Stimulated activated memory B cell treated with anti-CD40 and anti-IgM and Interleukin-4, amounts not matched to agents 10 μg/mL and 1 μg/mL and 100 μg/mL, for 72 hours (primary cell): ENCODE measurements at regions not wholly inside any gene's neighbourhood (a gene's known extent, or its start where the extent isn't known, plus 50 kb on each side); places are given as distances from the start of the nearest gene placed in this dataset.
"Not testable (repeated sequence)": the region's sequence is repeated elsewhere in the genome, so short reads cannot be mapped to it uniquely, and the experiment has no call there.

Source experiments
- ATAC-seq: fragments of 150-1000 bp; cut with Tn5 transposase; 2 replicates; pipeline ENCODE4 v1.10.0; 2021
- H3K27ac Mint-ChIP-seq: one replicate; pipeline ENCODE4 v1.8.0; 2022; ENCODE audit warnings: mild to moderate bottlenecking, mixed read lengths
- H3K27me3 Mint-ChIP-seq: one replicate; pipeline ENCODE4 v1.8.0; 2022; ENCODE audit warnings: mixed read lengths
- H3K36me3 Mint-ChIP-seq: one replicate; pipeline ENCODE4 v1.8.0; 2022; ENCODE audit warnings: mixed read lengths
- H3K4me1 Mint-ChIP-seq: one replicate; pipeline ENCODE4 v1.8.0; 2022; ENCODE audit warnings: mixed read lengths
- H3K4me3 Mint-ChIP-seq: one replicate; pipeline ENCODE4 v1.8.0; 2022; ENCODE audit warnings: mild to moderate bottlenecking, moderate library complexity, mixed read lengths
- H3K9me3 Mint-ChIP-seq: one replicate; pipeline ENCODE4 v1.8.0; 2022; ENCODE audit warnings: mixed read lengths

DNA sequence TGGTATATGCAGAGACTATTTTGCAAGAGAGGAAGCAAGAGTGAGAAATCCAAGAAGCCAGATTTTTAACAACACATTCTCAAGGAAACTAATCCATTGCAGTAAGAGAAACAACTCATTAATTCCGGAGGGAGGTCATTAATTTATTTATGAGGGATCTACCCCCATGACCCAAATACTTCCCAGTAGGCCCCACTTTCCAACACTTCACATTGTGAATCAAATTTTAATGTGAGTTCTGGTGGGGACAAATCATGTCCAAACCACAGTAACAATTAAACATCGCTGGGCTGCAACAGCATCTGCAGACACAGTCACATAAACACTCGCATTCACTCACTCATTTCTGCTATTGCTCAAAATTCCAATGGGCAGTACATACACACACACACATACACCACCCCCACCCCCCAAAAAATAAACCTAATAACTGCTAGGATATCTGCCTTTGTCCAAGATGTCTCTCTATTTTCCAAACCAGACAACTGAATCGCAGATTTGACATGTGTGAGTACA, 1483.7 kb downstream of the PCDH9 start:
- Mint-ChIP-seq H3K4me3 (no peak overlapping the region), H3K27me3 (no peaks in the 10 kb centered on the region), H3K27ac (no peak overlapping the region), H3K4me1 (no peaks in the 10 kb centered on the region), H3K36me3 (no peaks in the 10 kb centered on the region), H3K9me3 (peaks cover 4% of the 10 kb centered on the region)
- no peak for ATAC-seq

DNA sequence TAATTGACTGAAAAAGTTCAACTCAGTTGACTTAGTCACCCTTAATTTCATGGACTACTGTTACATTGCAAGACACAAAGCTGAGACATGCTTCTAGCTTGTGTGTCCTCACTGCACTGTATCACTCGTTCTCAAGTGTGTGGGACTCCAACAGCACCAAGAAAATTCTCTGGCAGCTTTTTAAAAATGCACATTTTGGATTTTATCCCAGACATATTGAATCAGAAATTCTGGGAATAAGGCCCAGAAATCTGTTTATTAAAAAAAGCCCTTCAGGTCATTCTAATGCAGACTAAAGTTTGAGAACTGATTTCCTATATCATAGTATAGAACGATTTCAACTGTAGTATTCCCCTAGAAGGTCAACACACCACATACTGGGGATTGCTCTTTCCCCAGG, 1485.3 kb downstream of the PCDH9 start:
- ATAC-seq, result no peak

DNA sequence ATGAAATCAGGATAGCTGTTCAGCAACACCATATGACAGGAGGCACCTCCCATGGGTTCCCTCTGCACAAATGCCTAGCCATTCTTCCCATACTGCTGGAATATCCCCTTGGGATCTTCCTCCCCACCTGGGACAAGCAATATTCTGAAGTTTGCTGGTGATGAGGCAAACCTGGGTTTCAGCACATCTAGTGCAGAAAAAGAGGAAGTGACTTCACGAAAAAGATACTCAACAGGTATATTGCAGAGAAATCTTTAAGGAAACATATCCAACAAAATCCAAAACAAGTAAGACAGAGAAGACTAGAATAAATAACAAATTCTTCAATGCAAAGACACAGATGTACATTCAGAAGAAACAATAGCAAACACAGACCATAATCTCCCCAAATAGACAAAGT, 1497.0 kb downstream of the PCDH9 start:
- H3K4me1 Mint-ChIP-seq, result no peaks in the 10 kb centered on the region
- no peak for ATAC-seq

More for the DNA sequence above, 1485.3 kb downstream of the PCDH9 start:
- no peaks in the 10 kb centered on the region for H3K27me3 Mint-ChIP-seq
- no peak overlapping the region for H3K4me3 Mint-ChIP-seq
- H3K4me1 Mint-ChIP-seq, result no peaks in the 10 kb centered on the region
- H3K27ac Mint-ChIP-seq, result no peak overlapping the region
- H3K36me3 Mint-ChIP-seq, result no peaks in the 10 kb centered on the region
- H3K9me3 Mint-ChIP-seq, result peaks cover 3% of the 10 kb centered on the region

DNA sequence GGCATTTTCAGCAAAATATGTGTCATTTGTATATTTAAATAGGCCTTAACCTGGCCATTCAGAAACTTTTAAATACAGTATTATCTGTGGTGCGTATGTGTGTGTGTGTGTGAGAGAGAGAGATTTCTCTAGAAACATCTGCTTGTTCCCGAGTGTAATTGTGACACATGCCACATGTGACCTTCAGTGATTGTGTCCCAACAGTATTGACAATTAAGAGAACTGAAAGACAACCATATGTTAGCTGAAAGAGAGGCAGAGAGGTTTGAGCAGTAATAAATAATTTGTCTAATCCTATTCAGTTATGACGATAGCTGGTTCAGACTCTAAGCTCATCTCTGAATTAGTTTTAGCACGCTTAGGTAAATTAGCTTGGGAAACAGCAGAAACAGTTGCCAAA, 1503.1 kb downstream of the PCDH9 start:
- Mint-ChIP-seq H3K27me3 (no peaks in the 10 kb centered on the region), H3K27ac (no peak overlapping the region), H3K4me1 (no peaks in the 10 kb centered on the region), H3K9me3 (peaks cover 5% of the 10 kb centered on the region), H3K4me3 (no peak overlapping the region), H3K36me3 (no peaks in the 10 kb centered on the region)
- ATAC-seq, result no peak

More for the DNA sequence above, 1497.0 kb downstream of the PCDH9 start:
- H3K27me3 Mint-ChIP-seq, result no peaks in the 10 kb centered on the region
- H3K36me3 Mint-ChIP-seq, result no peaks in the 10 kb centered on the region
- H3K27ac Mint-ChIP-seq, result no peak overlapping the region
- H3K9me3 Mint-ChIP-seq, result peaks cover 23% of the 10 kb centered on the region
- no peak overlapping the region for H3K4me3 Mint-ChIP-seq

DNA sequence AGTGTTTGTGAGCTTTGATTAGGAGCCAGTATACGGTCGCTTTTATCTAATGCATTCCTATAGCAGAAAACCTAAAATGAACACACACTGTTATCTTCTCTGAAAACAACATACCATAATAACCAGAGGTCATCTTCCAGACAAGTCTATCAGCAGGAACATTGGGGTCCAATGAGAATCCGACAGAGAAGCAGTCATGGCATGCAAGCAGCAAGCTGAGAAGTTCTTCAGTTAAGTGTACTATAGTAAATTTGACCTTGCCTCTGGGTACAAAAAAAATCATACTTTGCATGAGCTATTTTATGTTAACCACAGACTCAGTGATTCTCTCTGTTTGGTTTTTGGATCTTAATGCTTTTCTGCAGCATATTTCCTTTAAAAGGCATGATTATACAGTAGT, 1505.1 kb downstream of the PCDH9 start:
- Mint-ChIP-seq H3K4me1 (no peaks in the 10 kb centered on the region), H3K27ac (no peak overlapping the region), H3K9me3 (peaks cover 2% of the 10 kb centered on the region), H3K27me3 (no peaks in the 10 kb centered on the region), H3K4me3 (no peak overlapping the region), H3K36me3 (no peaks in the 10 kb centered on the region)
- ATAC-seq, result no peak

DNA sequence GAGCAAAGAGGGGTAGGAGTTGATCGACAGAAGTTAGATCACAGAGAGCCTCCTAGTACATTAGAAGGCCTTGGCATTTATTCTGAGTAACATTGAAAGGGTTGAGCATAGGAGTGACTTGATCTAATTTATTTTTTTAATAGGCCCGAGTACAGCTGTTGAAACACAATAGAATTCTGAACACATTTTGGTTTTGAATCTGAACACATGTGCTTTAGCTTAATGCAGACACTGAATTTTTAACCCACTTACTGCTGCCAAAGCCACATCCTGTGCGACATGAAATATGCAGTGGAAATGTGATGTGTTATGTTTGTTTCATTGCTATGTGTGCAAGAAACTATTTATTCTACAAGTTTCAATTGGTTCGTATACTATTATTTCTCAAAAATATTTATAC, 1505.9 kb downstream of the PCDH9 start:
- ATAC-seq, result no peak
- Mint-ChIP-seq H3K4me1 (no peaks in the 10 kb centered on the region), H3K27ac (no peak overlapping the region), H3K36me3 (no peaks in the 10 kb centered on the region), H3K4me3 (no peak overlapping the region), H3K27me3 (no peaks in the 10 kb centered on the region), H3K9me3 (peaks cover 2% of the 10 kb centered on the region)

DNA sequence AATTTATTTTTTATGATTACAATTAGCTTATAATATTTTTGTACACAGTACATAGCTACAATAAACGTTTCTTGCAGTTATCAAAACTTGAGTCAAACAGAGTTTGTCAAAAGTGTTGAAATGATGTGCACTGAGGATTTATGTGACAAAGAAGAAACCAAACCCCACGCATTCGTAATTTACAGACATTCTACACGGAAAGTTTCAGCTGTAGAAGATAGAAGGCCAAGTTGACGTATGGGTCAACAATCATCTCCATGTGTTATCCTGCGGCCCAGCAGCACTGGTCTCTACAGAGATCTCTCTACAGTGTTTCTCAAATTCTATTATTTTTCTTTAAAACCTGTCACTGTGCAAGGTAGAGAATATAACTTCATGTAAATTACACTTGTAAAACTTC, 1507.6 kb downstream of the PCDH9 start:
- no peaks in the 10 kb centered on the region for H3K4me1 Mint-ChIP-seq
- no peaks in the 10 kb centered on the region for H3K36me3 Mint-ChIP-seq
- ATAC-seq, result no peak
- H3K9me3 Mint-ChIP-seq, result peaks cover 2% of the 10 kb centered on the region
- H3K27ac Mint-ChIP-seq, result no peak overlapping the region
- H3K27me3 Mint-ChIP-seq, result no peaks in the 10 kb centered on the region
- H3K4me3 Mint-ChIP-seq, result no peak overlapping the region

DNA sequence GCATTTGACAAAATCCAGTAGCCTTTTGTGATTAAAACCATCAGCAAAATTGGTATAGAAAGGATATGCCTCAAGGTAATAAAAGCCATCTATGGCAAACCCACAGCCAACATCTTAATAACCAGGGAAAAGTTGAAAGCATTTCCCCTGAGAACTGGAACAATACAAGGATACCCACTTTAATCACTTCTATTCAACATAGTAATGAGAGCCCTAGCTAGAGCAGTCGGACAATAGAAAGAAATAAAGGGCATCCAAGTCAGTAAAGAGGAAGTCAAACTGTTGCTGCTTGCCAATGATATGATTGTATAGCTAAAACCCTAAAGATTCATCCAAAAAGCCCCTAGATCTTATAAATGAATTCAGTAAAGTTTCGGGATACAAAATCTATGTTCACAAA, 1510.3 kb downstream of the PCDH9 start:
- no peaks in the 10 kb centered on the region for H3K36me3 Mint-ChIP-seq
- H3K4me1 Mint-ChIP-seq, result no peaks in the 10 kb centered on the region
- H3K9me3 Mint-ChIP-seq, result peaks cover 2% of the 10 kb centered on the region
- no peaks in the 10 kb centered on the region for H3K27me3 Mint-ChIP-seq
- no peak overlapping the region for H3K4me3 Mint-ChIP-seq
- no peak overlapping the region for H3K27ac Mint-ChIP-seq
- ATAC-seq, result no peak

DNA sequence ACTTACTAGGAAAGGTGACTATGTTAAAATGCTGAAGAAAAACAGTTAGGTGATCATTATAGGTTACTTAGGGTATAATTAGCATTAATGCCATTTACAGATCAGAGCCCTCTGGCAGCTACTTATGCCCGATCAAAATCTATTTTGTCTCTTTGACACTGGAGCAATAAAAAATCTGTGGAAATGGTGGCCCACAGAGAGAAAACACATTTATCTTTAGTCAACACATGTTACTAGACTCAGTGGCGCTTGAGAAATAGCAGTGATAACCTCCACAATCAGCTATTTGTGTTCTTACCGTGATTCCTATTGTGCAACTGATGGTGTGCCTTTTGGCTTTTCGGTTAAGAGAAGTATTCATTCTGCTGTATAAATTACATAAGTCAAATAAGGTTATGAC, 1519.6 kb downstream of the PCDH9 start:
- no peak for ATAC-seq
- no peak overlapping the region for H3K4me3 Mint-ChIP-seq
- H3K27me3 Mint-ChIP-seq, result no peaks in the 10 kb centered on the region
- no peak overlapping the region for H3K27ac Mint-ChIP-seq
- H3K9me3 Mint-ChIP-seq, result no peaks in the 10 kb centered on the region
- H3K36me3 Mint-ChIP-seq, result no peaks in the 10 kb centered on the region
- H3K4me1 Mint-ChIP-seq, result no peaks in the 10 kb centered on the region

DNA sequence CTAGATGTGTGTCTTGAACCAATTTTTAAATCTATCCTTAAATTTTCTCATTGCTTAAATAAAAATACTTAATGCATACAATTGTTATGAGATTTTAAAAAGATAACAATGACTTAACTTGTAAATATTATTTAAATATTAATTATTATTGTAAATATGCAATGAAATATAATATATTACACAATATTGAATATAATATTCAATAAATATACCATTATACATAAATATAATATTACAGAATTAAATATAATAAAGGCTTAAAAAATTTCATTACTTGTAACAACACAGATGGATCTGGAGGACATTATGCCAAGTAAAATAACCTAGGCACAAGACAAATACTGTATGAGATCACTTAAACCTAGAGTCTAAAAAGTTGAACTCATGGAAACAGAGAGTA, 1532.3 kb downstream of the PCDH9 start:
- Mint-ChIP-seq H3K36me3 (no peaks in the 10 kb centered on the region), H3K9me3 (peaks cover 6% of the 10 kb centered on the region), H3K4me3 (no peak overlapping the region), H3K27ac (no peak overlapping the region), H3K4me1 (no peaks in the 10 kb centered on the region), H3K27me3 (no peaks in the 10 kb centered on the region)
- no peak for ATAC-seq

DNA sequence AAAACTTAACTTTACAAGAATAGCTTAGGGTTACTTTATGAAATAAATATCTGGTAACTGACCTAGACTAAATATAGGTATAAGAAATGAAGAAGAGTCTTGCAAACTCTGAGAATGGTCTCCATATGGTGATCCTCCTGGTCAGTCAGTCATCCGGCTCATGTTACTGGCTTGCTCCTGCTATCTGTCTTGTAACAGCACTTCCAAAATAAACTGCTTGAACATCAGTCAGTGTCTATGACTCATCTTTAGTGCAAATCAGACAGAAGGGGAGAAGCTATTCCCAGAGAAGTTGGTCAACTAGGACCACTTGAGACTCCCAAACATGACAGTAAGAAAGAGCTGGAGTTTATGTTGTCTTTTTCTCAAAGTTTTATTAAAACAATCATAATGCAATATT, 1550.9 kb downstream of the PCDH9 start:
- Mint-ChIP-seq H3K9me3 (no peaks in the 10 kb centered on the region), H3K4me3 (no peak overlapping the region), H3K27ac (no peak overlapping the region), H3K4me1 (no peaks in the 10 kb centered on the region), H3K27me3 (no peaks in the 10 kb centered on the region), H3K36me3 (no peaks in the 10 kb centered on the region)
- no peak for ATAC-seq

DNA sequence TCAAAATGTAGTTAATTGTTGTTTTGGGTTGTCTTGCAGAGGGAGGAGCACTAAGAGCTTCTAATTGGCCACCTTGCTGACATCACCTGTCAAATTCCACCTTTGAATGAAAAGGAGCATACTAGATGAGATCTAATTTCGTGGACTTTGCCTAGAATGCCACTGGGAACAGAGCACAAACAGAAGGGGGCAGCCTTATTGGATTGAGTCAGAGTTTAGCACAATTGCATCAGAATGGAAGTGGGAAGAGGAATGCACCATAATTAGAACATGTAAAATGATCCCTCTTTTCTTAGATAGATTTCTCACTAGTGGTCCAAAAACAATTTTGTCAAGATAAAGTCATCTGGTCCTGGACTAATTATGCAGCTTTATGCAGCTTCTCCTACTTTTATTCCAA, 1552.2 kb downstream of the PCDH9 start:
- Mint-ChIP-seq H3K9me3 (peaks cover 2% of the 10 kb centered on the region), H3K4me1 (no peaks in the 10 kb centered on the region), H3K27ac (no peak overlapping the region), H3K36me3 (no peaks in the 10 kb centered on the region), H3K27me3 (no peaks in the 10 kb centered on the region), H3K4me3 (no peak overlapping the region)
- no peak for ATAC-seq

DNA sequence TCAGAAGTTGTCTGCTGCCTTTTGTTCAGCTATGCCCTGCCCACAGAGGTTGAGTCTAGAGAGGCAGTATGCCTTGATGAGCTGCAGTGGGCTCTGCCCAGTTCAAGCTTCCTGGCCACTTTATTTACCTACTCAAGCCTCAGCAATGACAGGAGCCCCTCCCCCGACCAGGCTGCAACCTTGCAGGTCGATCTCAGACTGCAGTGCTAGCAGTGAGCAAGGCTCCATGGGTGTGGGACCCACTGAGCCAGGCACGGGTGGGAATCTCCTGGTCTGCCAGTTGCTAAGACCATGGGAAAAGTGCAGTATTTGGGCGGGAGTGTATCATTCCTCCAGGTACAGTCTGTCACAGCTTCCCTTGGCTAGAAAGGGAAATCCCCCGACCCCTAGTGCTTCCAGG, 1554.8 kb downstream of the PCDH9 start:
- ATAC-seq, H3K27me3 Mint-ChIP-seq, H3K27ac Mint-ChIP-seq, H3K36me3 Mint-ChIP-seq, H3K4me1 Mint-ChIP-seq, H3K4me3 Mint-ChIP-seq: not testable (repeated sequence)
- H3K9me3 Mint-ChIP-seq, result peaks cover 16% of the 10 kb centered on the region

DNA sequence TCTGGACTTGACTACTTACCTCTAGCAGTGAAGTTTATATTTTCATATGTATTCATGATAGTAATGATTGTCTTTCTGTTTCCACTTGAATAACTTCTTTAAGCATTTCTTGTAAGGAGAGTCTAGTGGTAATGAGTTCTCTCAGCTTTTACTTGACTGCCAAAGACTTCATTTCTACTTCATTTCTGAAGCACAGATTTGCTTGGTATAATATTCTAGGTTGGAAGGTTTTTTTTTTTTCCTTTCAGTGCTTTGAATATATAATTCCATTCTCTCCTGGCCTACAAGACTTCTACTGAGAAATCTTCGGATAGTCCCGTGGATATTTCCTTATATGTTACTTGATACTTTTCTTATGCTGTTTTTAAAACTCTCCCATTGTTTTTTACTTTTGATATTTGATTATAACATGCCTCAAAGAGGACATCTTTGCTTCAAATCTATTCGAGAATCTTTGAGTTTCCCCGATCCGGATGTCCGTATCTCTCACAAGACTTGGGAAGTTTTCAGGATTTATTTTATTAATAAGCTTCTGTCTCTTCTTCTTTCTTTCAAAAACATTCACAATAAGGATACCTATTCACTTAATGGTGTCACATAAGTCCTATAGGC, 1560.0 kb downstream of the PCDH9 start:
- Mint-ChIP-seq H3K4me1 (no peaks in the 10 kb centered on the region), H3K36me3 (no peaks in the 10 kb centered on the region), H3K27ac (no peak overlapping the region), H3K9me3 (peaks cover 19% of the 10 kb centered on the region), H3K4me3 (no peak overlapping the region), H3K27me3 (no peaks in the 10 kb centered on the region)
- no peak for ATAC-seq

DNA sequence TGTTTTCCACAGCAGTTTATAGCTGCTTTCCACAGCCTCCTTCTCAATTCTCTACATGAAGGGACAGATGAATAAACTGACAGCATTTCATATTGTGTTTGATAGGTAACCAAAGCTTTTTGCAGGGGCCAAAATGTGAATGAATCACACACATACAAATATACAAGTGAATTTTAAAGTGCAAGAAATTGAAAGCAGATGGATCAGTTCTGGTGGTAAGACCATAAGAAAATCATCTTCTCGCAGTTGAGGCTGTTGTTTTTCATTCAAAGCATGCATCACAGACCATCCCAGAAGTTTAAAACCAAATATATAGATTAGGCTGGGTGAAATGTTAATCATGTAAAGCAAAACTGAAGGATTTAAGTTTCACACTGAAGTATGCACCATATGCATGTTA, 1569.4 kb downstream of the PCDH9 start:
- H3K4me1 Mint-ChIP-seq, result no peaks in the 10 kb centered on the region
- no peaks in the 10 kb centered on the region for H3K27me3 Mint-ChIP-seq

DNA sequence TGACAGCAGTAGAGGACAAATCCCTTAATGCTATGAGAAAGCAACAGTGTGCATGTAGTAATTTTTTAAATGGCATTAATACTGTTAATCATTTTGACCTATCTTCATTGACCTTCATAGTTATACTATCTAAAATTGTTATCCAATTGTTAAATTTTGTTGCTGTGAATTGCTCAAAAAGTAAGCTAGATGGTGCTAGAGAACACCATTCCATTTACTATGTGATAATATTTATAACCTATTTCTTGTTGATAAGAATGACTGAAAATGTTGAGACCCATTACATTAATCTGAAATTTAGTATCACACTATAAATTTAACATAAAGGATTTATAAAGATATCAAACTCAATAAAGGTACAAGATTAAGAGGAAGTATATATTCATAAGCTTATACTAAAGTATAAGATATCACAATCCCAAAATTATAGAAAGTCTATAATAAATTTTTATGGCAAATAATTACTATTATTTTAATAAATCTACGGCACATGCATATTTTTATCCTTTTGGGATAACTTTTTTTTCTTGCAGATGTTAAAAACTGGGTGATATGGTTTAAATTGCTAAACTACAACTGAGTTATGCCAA, 1573.3 kb downstream of the PCDH9 start:
- H3K27me3 Mint-ChIP-seq, result no peaks in the 10 kb centered on the region
- no peak overlapping the region for H3K4me3 Mint-ChIP-seq
- no peak for ATAC-seq
- peaks cover 2% of the 10 kb centered on the region for H3K9me3 Mint-ChIP-seq
- H3K4me1 Mint-ChIP-seq, result no peaks in the 10 kb centered on the region
- no peaks in the 10 kb centered on the region for H3K36me3 Mint-ChIP-seq
- H3K27ac Mint-ChIP-seq, result no peak overlapping the region

More for the DNA sequence above, 1569.4 kb downstream of the PCDH9 start:
- no peaks in the 10 kb centered on the region for H3K36me3 Mint-ChIP-seq
- H3K27ac Mint-ChIP-seq, result no peak overlapping the region
- ATAC-seq, result no peak
- peaks cover 8% of the 10 kb centered on the region for H3K9me3 Mint-ChIP-seq
- no peak overlapping the region for H3K4me3 Mint-ChIP-seq
